HG02840 (cell line): ENCODE measurements at regions not wholly inside any gene's neighbourhood (a gene's known extent, or its start where the extent isn't known, plus 50 kb on each side); places are given as distances from the start of the nearest gene placed in this dataset.
"Not testable (repeated sequence)": the region's sequence is repeated elsewhere in the genome, so short reads cannot be mapped to it uniquely, and the experiment has no call there.

Source experiments
- ATAC-seq: cut with Tn5 transposase; IDR thresholded peaks from one replicate; pipeline ENCODE4 v1.9.1; 2021; ENCODE audit warnings: mild to moderate bottlenecking, moderate library complexity, moderate number of reproducible peaks; ENCODE audit not compliant: unreplicated experiment, low FRiP score

DNA sequence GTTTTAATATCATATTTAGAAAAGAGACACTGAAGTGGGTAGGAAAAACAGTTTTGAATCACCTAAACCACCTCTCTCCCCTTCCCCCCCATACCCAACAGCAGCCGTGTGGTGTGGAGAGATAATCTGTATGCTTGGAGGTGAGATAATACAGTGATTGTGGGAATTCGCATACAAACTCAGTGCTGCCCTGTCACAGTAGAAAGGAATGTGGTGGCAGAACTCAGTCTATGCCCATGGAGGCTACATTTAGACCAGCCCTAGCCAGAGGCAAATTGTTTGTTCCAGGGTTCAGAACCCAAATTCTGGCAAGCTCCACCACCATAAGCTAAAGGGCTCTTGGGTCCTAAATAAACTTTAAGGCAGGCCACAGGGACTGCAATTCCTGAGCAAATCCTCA, 827.0 kb downstream of the C12orf50 start:
- no peak for ATAC-seq

DNA sequence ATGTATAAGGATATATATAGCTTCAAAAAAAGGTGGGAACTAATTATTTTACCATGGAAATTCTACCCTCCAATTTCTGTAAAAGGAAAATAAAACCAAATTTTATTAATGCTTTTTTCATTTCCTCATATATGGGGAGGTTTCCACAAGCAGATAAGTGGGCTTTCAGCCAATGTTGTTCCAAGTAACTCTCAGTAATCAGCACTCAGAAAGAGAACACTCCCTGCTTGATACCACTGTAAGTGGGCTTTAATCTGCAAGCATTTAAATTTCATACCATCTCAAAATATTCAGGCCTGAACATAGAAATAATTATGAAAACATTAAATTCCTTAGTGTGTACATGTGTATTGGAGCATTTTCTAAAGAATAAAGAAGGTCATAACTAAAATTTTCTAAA, 827.6 kb downstream of the C12orf50 start:
- no peak for ATAC-seq

GRCh38 chr12:87200289-87200979, 828.8 kb downstream of the C12orf50 start:
- no peak for ATAC-seq

DNA sequence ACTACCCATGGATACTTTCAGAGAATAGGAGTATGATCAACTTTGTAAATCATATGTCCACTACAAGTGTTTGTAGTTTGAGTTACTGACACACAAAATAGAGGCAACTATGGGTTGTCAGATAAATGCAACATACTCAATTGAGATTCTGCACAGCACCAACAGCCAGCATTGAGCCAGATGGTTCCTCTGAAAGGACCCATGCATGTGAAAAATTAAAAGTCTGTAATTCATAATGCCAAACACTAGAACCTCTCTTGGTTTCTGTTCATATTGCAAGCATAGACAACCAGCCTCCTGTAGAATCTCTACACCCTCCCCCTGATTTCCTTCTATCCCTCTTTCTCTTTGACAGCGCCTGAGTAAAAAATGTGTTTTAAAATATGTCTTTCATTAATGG, 831.0 kb downstream of the C12orf50 start:
- ATAC-seq = no peak

DNA sequence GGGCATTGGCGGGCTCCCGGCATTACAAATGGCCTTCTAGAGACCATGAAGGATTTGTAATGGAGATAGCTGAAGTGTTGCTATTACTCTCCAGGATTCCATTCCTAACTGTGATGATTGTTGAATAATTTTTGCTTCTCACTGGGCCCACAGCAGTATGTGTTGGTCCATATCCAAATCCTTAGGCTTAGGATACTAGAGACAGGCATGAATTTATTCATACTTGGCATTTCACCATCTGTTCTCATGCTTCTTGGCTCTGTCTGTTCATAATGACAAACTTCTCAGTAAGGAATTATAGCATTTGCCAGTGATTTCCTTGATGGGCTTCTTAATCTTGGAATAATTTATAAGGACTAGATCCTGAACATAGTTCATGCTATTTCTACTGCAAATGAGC, 832.9 kb downstream of the C12orf50 start:
- no peak for ATAC-seq

- ATAC-seq = not testable (repeated sequence)
Observed at GRCh38 chr12:87194389-87194788, 834.8 kb downstream of the C12orf50 start.

DNA sequence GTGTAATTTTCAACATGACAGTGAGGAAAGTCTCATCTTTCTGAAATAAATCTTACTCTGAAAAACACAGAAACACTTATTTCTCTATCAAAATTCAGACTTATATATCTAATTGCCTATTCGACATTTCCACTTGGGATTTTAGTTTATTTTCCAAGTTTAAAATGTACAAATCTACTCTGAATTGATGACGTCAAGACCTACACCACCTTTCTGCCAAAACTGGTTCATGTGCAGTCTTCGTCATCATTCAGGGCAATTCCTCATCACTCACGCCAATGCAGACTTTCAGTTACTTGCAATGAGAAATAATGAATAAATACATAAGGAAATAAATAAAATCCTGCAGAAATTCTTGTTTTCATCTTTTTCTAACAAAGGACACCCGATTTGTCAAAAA, 843.8 kb downstream of the C12orf50 start:
- no peak for ATAC-seq

DNA sequence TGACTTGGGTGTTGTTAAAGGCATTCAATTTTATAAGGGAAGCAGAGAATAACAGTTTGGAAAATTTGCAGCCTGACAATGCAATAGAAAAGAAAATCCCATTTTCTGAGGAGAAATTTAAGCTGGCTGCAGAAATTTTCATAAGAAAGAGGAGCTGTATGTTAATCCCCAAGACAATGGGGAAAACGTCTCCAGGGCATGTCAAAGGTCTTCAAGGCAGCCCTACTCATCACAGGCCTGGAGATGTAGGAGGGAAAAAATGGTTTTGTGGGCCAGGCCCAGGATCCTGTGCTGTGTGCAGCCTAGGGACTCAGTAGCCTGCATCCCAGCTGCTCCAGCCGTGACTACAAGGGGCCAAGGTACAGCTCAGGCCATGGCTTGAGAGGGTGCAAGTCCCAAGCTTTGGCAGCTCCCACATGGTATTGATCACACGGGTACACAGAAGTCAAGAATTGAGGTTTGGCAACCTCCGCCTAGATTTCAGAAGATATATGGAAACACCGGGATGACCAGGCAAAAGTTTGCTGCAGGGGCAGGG, 846.4 kb downstream of the C12orf50 start:
- no peak for ATAC-seq

DNA sequence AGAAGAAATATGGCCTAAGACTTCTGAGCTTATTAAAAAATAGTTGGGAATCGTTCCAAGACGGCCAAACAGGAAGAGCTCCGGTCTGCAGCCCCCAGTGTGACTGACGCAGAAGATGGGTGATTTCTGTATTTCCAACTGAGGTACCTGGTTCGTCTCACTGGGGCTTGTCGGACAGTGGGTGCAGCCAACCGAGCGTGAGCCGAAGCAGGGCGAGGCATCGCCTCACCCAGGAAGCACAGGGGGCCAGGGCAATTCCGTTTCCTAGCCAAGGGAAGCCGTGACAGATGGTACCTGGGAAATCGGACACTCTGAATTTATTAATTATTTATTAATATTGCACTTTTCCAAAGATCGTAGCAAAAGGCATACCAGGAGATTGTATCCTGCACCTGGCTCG, 857.8 kb downstream of the C12orf50 start:
- ATAC-seq = no peak

GRCh38 chr12:87169010-87169409, 860.2 kb downstream of the C12orf50 start:
- ATAC-seq = no peak

- ATAC-seq = no peak
Observed at GRCh38 chr12:87165733-87166375, 863.3 kb downstream of the C12orf50 start.

- ATAC-seq = no peak
Observed at GRCh38 chr12:87163122-87163521, 866.1 kb downstream of the C12orf50 start.

DNA sequence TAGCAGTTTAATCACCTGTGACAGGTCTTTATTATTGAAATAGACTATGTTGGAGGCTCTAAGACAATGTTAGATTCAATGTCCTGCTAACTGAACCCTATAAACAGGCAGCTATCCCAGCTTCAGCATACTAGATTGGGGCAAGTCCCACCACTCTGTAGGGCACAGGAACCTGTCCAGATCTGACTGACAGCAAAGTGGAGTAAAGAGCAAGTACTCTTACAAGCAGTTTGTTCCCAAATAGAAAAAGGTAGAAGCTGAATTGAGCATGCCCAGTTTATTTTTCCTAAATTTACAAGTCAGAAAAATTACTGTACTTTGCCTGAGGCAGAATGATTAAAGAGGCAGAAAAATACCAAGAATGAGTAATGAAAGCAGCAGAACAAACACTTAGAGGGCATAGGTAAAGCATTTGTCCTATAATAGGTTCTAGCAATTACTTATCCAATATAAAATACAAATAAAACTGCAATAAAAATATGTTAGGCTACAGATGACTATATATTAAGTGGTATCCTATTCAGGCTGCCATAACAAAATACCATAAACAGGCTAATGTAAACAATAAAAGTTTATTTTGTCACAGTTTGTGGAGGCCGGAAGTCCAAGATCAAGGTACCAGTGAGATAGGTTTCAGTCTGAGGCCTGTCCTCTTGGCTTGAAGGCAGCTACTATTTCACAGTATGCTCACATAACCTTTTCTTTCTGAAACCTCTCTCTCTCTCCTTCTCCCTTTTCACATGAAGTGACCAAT, 868.2 kb downstream of the C12orf50 start:
- no peak for ATAC-seq

DNA sequence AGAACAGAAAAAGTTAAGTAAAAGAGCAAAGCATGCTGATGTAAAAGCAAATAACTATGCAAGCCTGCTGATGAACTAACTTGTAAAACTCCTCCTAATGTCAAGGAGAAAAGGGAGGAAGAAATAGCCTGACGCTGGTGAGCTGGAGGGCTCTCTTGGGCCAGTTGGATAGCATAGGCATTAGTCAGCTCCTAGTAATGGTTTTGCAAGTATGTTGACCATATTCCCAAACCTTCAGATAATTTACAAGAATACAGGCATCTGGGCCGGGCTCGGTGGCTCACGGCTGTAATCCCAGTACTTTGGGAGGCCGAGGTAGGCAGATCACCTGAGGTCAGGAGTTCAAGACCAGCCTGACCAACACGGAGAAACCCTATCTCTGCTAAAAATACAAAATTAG, 871.4 kb downstream of the C12orf50 start:
- no peak for ATAC-seq

DNA sequence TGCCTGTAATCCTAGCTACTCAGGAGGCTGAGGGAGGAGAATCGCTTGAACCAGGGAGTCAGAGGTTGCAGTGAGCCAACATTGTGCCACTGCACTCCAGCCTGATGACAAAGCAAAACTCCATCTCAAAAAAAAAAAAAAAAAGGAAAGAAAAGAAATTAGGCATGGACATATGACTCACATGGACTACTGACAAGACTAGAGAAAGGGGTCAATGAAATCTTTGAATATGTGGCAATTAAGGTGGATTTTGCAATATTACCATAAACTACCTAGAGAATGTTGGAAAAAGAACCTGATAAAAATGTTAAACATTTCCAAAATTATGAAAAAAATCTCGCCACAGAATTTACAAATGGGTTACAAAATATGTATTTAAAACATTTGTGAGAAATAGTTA, 873.6 kb downstream of the C12orf50 start:
- no peak for ATAC-seq

- no peak for ATAC-seq
Observed at GRCh38 chr12:87152841-87153528, 876.2 kb downstream of the C12orf50 start.

- no peak for ATAC-seq
Observed at GRCh38 chr12:87152075-87152474, 877.1 kb downstream of the C12orf50 start.

DNA sequence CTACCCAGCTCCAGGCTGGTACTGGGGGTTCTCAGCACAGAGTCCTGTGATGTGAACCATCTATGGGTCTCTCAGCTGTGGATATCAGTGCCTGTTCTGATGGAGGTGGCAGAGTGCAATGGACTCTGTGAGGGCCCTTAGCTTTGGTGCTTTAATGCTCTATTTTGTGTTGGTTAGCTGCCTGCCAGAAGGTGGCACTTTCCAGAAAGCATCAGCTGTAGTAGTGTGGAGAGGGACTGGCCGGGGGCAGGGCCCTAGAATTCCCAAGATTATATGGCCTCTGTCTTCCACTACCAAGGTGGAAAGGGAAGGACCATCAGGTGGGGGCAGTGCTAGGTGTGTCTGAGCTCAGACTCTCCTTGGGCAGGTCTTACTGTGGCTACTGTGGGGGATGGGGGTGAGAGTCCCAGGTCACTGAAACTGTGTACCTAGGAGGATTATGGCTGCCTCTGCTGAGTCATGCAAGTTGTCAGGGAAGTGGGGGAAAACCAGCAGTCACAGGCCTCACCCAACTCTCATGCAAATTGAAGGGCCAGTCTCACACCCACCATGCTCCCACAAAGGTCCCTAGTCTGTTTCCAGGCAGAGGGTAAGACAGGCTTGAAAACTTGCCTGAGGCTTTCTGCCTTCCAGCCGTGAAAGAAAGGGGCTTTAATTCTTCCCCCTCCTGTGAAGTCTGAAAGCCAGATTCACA, 878.1 kb downstream of the C12orf50 start:
- ATAC-seq = no peak

DNA sequence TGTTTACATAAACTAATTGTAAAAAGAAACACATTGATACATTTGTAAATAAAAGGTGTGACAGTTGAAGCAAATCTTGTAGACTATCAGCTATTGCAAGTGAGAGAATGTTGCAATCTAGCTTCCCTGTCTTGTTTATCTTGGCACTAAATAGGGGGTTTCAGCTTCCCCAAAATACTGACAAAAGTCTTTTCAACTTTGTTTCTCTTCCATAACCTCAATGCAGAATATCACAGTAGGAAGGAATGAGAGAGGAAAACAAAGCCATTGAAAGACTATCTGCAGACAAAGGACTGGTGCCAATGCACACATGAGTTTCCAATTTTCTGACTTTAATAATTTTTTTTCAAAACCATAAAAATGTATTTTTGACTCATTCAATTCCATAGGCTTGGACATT, 886.2 kb upstream of the MGAT4C start:
- ATAC-seq = no peak

- ATAC-seq = no peak
Observed at GRCh38 chr12:87141091-87141490, 884.9 kb upstream of the MGAT4C start.
